NCI-H2081 (cell line): ENCODE measurements at regions not wholly inside any gene's neighbourhood (a gene's known extent, or its start where the extent isn't known, plus 50 kb on each side); places are given as distances from the start of the nearest gene placed in this dataset.
"Not testable (repeated sequence)": the region's sequence is repeated elsewhere in the genome, so short reads cannot be mapped to it uniquely, and the experiment has no call there.

Experiments
- DNase-seq, 2 experiments: peaks; one replicate each; lab custom pipeline; 2025; lab: John Stamatoyannopoulos, UW

- no peak for DNase-seq
Measured at GRCh38 chr3:173342679-173343078, 54.9 kb upstream of the NLGN1 start.

GRCh38 chr3:173340626-173341025, 56.9 kb upstream of the NLGN1 start:
- DNase-seq = no peak

GRCh38 chr3:173336261-173336660, 61.3 kb upstream of the NLGN1 start:
- no peak for DNase-seq

- no peak for DNase-seq
Measured at GRCh38 chr3:173306110-173306509, 91.4 kb upstream of the NLGN1 start.

GRCh38 chr3:173304182-173304800, 93.3 kb upstream of the NLGN1 start:
- DNase-seq = no peak

GRCh38 chr3:173301647-173302046, 95.9 kb upstream of the NLGN1 start:
- DNase-seq = no peak

GRCh38 chr3:173289072-173289471, 108.5 kb upstream of the NLGN1 start:
- no peak for DNase-seq

GRCh38 chr3:173287361-173287760, 110.2 kb upstream of the NLGN1 start:
- no peak for DNase-seq

GRCh38 chr3:173286507-173286906, 111.0 kb upstream of the NLGN1 start:
- not testable (repeated sequence) for DNase-seq

- DNase-seq = no peak
Measured at GRCh38 chr3:173284301-173284700, 113.2 kb upstream of the NLGN1 start.

- no peak for DNase-seq
Measured at GRCh38 chr3:173275740-173276139, 121.8 kb upstream of the NLGN1 start.

- no peak for DNase-seq
Measured at GRCh38 chr3:173273838-173274237, 123.7 kb upstream of the NLGN1 start.

- DNase-seq = no peak
Measured at GRCh38 chr3:173268781-173269180, 127.7 kb upstream of the SPATA16 start.

GRCh38 chr3:173267716-173268115, 126.7 kb upstream of the SPATA16 start:
- DNase-seq = no peak

GRCh38 chr3:173266441-173266840, 125.4 kb upstream of the SPATA16 start:
- no peak for DNase-seq

- no peak for DNase-seq
Measured at GRCh38 chr3:173258697-173259096, 117.7 kb upstream of the SPATA16 start.

GRCh38 chr3:173257797-173258196, 116.8 kb upstream of the SPATA16 start:
- DNase-seq = no peak

- no peak for DNase-seq
Measured at GRCh38 chr3:173255555-173255954, 114.5 kb upstream of the SPATA16 start.

- DNase-seq = no peak
Measured at GRCh38 chr3:173253471-173253870, 112.4 kb upstream of the SPATA16 start.

GRCh38 chr3:173249457-173249856, 108.4 kb upstream of the SPATA16 start:
- DNase-seq = no peak

GRCh38 chr3:173241727-173242126, 100.7 kb upstream of the SPATA16 start:
- no peak for DNase-seq

GRCh38 chr3:173238091-173238490, 97.1 kb upstream of the SPATA16 start:
- DNase-seq = no peak

GRCh38 chr3:173225351-173225750, 84.3 kb upstream of the SPATA16 start:
- no peak for DNase-seq

- DNase-seq = no peak
Measured at GRCh38 chr3:173221010-173221409, 80.0 kb upstream of the SPATA16 start.

GRCh38 chr3:173217127-173217526, 76.1 kb upstream of the SPATA16 start:
- DNase-seq = no peak
